Spinal cord (tissue), 9 donors: ENCODE measurements at regions not wholly inside any gene's neighbourhood (a gene's known extent, or its start where the extent isn't known, plus 50 kb on each side); places are given as distances from the start of the nearest gene placed in this dataset.

Experiments
- DNase-seq, 6 donors: peaks; one replicate each; pipeline versions ENCODE4 v3.0.0 to v3.0.0-alpha.2; 2013 to 2015; ENCODE audit warnings: low spot score in 6 of 6, low read depth in 4 of 6
- H3K27ac ChIP-seq: one replicate; pipeline ENCODE4 v1.5.1; 2013; ENCODE audit warnings: low read depth, low read length, control low read depth
- H3K27me3 ChIP-seq: one replicate; pipeline ENCODE4 v1.6.1; 2013; ENCODE audit warnings: low read length; ENCODE audit not compliant: control insufficient read depth, insufficient read depth
- H3K36me3 ChIP-seq: one replicate; pipeline ENCODE4 v1.6.1; 2013; ENCODE audit warnings: low read length; ENCODE audit not compliant: control insufficient read depth, insufficient read depth
- H3K4me1 ChIP-seq: one replicate; pipeline ENCODE4 v1.6.1; 2013; ENCODE audit warnings: low read length; ENCODE audit not compliant: control insufficient read depth, insufficient read depth
- H3K4me3 ChIP-seq: one replicate; pipeline ENCODE4 v1.5.1; 2013; ENCODE audit warnings: low read depth, low read length, control low read depth
- H3K9me3 ChIP-seq: one replicate; pipeline ENCODE4 v1.6.1; 2013; ENCODE audit warnings: low read length; ENCODE audit not compliant: control insufficient read depth, insufficient read depth
- WGBS: methylation state at CpG from one replicate; pipeline ENCODE4 v1.1.5; 2013; ENCODE audit warnings: missing lambda C conversion rate; ENCODE audit not compliant: insufficient coverage; 5-methylcytosine and 5-hydroxymethylcytosine counted together
- donor health status: healthy.

- no peak for DNase-seq
Measured at GRCh38 chr21:27839512-27840115, 872.7 kb upstream of the ADAMTS5 start.

GRCh38 chr21:27838573-27838972 lies 871.7 kb upstream of the ADAMTS5 start:
- no peak overlapping the region for H3K27ac ChIP-seq
- no CpG with 5 or more reads among the region's 1 CpG for WGBS
- no peaks in the 10 kb centered on the region for H3K9me3 ChIP-seq
- H3K27me3 ChIP-seq, result no peaks in the 10 kb centered on the region
- H3K4me3 ChIP-seq, result no peak overlapping the region
- no peaks in the 10 kb centered on the region for H3K4me1 ChIP-seq
- no peak for DNase-seq
- no peaks in the 10 kb centered on the region for H3K36me3 ChIP-seq

More at GRCh38 chr21:27839512-27840115, 872.7 kb upstream of the ADAMTS5 start:
- no peaks in the 10 kb centered on the region for H3K9me3 ChIP-seq
- H3K36me3 ChIP-seq, result no peaks in the 10 kb centered on the region
- 100% methylated on average over 1 of the region's 3 CpGs for WGBS
- H3K4me3 ChIP-seq, result no peak overlapping the region
- H3K27ac ChIP-seq, result no peak overlapping the region
- H3K27me3 ChIP-seq, result no peaks in the 10 kb centered on the region
- no peaks in the 10 kb centered on the region for H3K4me1 ChIP-seq

- Histone ChIP-seq H3K4me1 (no peaks in the 10 kb centered on the region), H3K9me3 (no peaks in the 10 kb centered on the region), H3K27me3 (no peaks in the 10 kb centered on the region), H3K4me3 (no peak overlapping the region), H3K27ac (no peak overlapping the region), H3K36me3 (no peaks in the 10 kb centered on the region)
- no CpG with 5 or more reads among the region's 1 CpG for WGBS
- DNase-seq, result no peak
Measured at GRCh38 chr21:27837936-27838335, 871.0 kb upstream of the ADAMTS5 start.

- no CpG with 5 or more reads among the region's 3 CpGs for WGBS
- no peak for DNase-seq
- Histone ChIP-seq H3K27me3 (no peaks in the 10 kb centered on the region), H3K4me1 (no peaks in the 10 kb centered on the region), H3K9me3 (no peaks in the 10 kb centered on the region), H3K4me3 (no peak overlapping the region), H3K27ac (no peak overlapping the region), H3K36me3 (no peaks in the 10 kb centered on the region)
Measured at GRCh38 chr21:27833298-27833697, 866.4 kb upstream of the ADAMTS5 start.

DNA sequence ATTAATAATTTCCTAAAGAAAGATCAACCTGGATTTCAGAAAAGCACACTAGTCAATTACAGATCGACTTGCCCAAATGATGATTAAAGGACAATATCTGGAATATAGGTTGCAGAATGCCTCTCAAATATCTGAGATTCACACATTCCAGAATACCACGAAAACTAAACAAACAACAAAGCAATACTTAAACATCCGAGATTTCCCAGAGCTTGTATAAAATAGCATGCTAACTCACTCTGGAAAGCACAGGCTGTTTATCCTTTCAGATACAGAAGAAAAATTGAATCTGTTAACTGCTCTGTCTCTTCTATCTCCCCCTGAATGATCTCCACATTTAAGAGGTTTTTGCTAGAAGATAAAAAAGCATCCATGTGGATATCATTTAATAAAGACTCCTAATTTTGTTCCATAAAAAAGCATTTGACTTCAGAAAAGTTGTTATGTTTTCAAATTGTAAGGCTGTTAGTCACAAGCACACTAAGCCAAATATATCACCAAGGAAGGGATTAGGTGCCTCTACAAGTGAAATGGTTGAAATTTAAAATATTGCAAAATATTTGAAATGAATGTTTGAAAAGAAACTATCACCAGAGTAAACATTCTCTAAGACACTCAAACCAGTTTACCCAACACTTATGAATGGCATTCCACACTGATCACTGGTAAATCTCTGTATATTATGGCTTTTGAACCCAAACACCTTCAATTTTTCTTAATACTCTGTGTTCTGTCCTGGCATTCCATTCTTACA lies 865.1 kb upstream of the ADAMTS5 start:
- DNase-seq, result no peak
- Histone ChIP-seq H3K36me3 (no peaks in the 10 kb centered on the region), H3K27me3 (no peaks in the 10 kb centered on the region), H3K9me3 (no peaks in the 10 kb centered on the region), H3K27ac (no peak overlapping the region), H3K4me1 (no peaks in the 10 kb centered on the region), H3K4me3 (no peak overlapping the region)
- no CpG with 5 or more reads among the region's 3 CpGs for WGBS

DNA sequence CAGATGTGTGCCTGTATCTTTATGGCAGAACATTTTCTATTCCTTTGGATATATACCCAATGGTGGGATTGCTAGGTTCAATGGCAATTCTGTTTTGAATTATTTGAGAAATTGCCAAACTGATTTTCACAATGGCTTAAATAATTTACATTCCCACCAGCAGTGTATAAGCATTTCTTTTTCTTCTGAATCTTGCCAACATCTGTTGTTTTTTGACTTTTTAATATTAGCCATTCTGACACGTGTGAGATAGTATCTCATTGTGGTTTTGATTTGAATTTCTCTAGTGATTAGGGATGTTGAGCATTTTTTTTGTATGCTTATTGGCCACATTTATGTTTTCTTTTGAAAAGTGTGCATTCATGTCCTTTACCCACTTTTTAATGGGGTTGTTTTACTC lies 864.3 kb upstream of the ADAMTS5 start:
- H3K4me3 ChIP-seq, result no peak overlapping the region
- H3K27ac ChIP-seq, result no peak overlapping the region
- no peak for DNase-seq
- WGBS, result no CpG with 5 or more reads among the region's 1 CpG
- H3K36me3 ChIP-seq, result no peaks in the 10 kb centered on the region
- no peaks in the 10 kb centered on the region for H3K4me1 ChIP-seq
- H3K27me3 ChIP-seq, result no peaks in the 10 kb centered on the region
- no peaks in the 10 kb centered on the region for H3K9me3 ChIP-seq

GRCh38 chr21:27827972-27828371 lies 861.1 kb upstream of the ADAMTS5 start:
- no CpG with 5 or more reads among the region's 3 CpGs for WGBS
- DNase-seq, result no peak
- no peak overlapping the region for H3K27ac ChIP-seq
- no peak overlapping the region for H3K4me3 ChIP-seq
- H3K4me1 ChIP-seq, result no peaks in the 10 kb centered on the region
- no peaks in the 10 kb centered on the region for H3K9me3 ChIP-seq
- no peaks in the 10 kb centered on the region for H3K36me3 ChIP-seq
- H3K27me3 ChIP-seq, result no peaks in the 10 kb centered on the region

DNA sequence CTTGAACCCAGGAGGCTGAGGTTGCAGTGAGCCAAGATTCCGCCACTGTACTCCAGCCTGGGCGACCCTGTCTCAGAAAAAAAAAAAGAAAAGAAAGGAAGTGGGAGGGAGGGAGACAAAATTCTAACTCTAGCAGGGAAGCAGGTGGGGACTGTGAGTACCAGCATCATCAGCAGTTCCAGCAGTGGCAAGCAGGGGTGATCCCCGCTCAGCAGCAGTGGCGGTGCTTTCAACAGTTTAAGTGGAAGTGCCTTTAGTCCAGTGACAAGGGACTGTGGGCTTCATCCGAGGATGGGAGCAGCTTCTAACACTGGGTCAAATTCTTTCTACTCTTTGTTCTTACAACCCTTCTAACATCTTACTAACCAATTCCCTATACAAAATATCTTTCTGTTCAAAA lies 858.1 kb upstream of the ADAMTS5 start:
- Histone ChIP-seq H3K27me3 (no peaks in the 10 kb centered on the region), H3K36me3 (no peaks in the 10 kb centered on the region), H3K4me1 (no peaks in the 10 kb centered on the region), H3K27ac (no peak overlapping the region), H3K9me3 (no peaks in the 10 kb centered on the region), H3K4me3 (no peak overlapping the region)
- DNase-seq, result no peak
- WGBS, result 88% methylated on average over 5 of the region's 5 CpGs

- Histone ChIP-seq H3K27ac (no peak overlapping the region), H3K9me3 (no peaks in the 10 kb centered on the region), H3K27me3 (no peaks in the 10 kb centered on the region), H3K36me3 (no peaks in the 10 kb centered on the region), H3K4me3 (no peak overlapping the region), H3K4me1 (no peaks in the 10 kb centered on the region)
- 85% methylated on average over 4 of the region's 8 CpGs for WGBS
- DNase-seq, result no peak
Measured at GRCh38 chr21:27823652-27824201, 856.8 kb upstream of the ADAMTS5 start.

- no CpG with 5 or more reads among the region's 1 CpG for WGBS
- no peak for DNase-seq
- Histone ChIP-seq H3K36me3 (no peaks in the 10 kb centered on the region), H3K9me3 (no peaks in the 10 kb centered on the region), H3K27ac (no peak overlapping the region), H3K27me3 (no peaks in the 10 kb centered on the region), H3K4me1 (no peaks in the 10 kb centered on the region), H3K4me3 (no peak overlapping the region)
Measured at GRCh38 chr21:27820342-27820741, 853.5 kb upstream of the ADAMTS5 start.
